ENCODE measurements at regions not wholly inside any gene's neighbourhood (a gene's known extent, or its start where the extent isn't known, plus 50 kb on each side); places are given as distances from the start of the nearest gene placed in this dataset. TPM values are rescaled to one million over a fixed set of nuclear protein-coding genes. Genes with fewer than 3 reads are reported as not detected.
"Not testable (repeated sequence)": the region's sequence is repeated elsewhere in the genome, so short reads cannot be mapped to it uniquely, and the experiment has no call there.

GRCh38 chr17:43315858-43316521 lies 82.2 kb upstream of the RNU2-1 start:
- no peak for DNase-seq

DNA sequence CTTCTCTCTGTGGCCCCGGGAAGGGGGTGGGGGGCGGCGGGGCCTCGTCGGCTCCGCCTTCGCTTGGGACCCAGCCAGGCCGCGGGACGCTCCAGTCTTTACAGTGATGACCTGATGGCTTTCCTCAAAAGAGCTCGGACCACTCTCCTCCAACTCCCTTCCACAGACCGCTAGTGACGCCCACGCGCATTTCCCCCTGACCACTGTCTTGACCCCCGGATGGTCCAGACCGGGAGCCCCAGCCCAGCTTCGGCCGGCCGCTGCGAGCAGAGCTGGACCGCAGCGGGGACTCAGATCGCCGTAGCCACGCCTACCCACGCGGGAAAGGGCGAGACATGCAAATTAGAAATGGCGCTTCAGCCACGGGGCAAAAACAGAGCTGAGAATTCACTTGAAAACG lies 81.6 kb upstream of the RNU2-1 start:
- DNase-seq, result no peak

- no peak for DNase-seq
Observed at GRCh38 chr17:43314611-43315011, 80.8 kb upstream of the RNU2-1 start.

DNA sequence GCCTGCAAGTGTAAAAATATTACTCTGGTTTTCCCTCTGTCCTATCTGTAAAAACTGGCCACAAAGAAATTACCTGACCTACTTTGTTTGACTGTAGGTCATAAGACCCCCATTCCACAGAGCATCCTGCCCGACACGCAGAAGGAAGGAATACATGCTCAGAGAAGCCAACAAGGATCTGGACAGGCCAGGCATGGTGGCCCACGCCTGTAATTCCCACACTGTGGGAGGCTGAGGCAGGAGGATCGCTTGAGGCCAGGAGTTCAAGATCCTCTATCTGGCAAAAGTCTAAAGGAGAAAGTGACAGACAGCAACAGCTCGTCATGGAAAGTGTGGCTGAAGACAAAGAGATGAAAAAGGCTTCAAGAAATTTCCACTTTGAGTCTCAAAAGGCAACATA lies 78.2 kb upstream of the RNU2-1 start:
- DNase-seq, result no peak

- no peak for DNase-seq
Observed at GRCh38 chr17:43309505-43310332, 75.9 kb upstream of the RNU2-1 start.

- DNase-seq, result no peak
Observed at GRCh38 chr17:43308999-43309398, 75.2 kb upstream of the RNU2-1 start.

DNA sequence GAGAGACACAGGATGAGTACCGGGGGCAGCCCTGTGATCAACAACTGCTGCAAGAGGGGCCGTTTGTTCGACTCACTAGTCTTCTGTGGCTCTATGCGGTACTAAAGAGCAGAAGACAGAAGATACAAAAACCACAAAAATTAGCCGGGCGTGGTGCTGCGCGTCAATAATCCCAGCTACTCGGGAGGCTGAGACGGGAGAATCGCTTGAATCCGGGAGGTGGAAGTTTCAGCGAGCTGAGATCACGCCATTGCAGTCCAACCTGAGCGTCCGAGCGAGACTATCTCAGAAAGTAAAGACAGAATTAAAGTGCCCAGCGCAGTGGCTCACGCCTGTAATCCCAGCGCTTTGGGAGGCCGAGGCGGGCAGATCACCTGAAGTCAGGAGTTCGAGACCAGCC lies 71.0 kb upstream of the RNU2-1 start:
- not testable (repeated sequence) for DNase-seq

DNA sequence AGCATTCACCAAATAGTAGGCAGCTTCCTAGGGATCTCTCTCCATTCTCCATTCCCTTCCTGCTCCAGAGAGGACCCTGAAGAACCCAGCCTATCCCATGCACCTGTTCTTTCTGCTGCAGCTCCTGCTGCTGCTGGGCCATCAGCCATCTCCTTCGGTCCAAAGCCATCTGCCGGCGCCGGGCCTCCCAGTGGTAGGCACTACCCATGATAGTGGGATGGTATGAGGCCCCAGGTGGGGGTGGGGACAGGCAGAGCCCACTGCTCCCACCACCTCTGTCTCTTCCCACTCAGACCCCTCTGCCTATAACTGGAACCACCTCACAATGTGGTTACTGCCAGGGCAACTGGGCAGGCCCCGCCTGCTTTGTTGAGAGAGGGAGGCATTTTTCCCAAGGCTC lies 69.3 kb upstream of the RNU2-1 start:
- not testable (repeated sequence) for DNase-seq

GRCh38 chr17:43299300-43300076 lies 65.7 kb upstream of the RNU2-1 start:
- not testable (repeated sequence) for DNase-seq

DNA sequence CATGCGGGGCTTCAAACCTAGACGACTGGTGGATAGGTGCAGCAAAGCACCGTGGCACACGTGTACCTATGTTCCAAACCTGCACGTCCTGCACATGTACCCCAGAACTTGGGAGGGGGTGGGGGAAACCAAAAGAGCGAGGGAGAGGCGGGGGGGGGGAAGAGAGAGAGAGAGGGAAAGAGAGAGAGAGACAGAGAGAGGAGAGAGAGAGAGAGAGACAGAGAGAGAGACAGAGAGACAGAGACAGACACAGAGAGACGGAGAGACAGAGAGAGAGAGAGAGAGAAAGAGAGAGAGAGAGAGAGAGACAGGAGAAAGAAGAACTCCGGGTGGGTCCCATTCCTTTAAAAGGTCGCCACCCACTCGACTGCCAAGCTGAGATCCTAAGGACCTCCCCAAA lies 55.9 kb upstream of the RNU2-1 start:
- not testable (repeated sequence) for DNase-seq

GRCh38 chr17:43283606-43284005 lies 49.8 kb upstream of the RNU2-1 start:
- not testable (repeated sequence) for DNase-seq

Small RNAs in the stretch of these regions (small RNA-seq; reads per million reads assigned to genes)
- not detected for gene RF00004
